ENCODE measurements at regions not wholly inside any gene's neighbourhood (a gene's known extent, or its start where the extent isn't known, plus 50 kb on each side); places are given as distances from the start of the nearest gene placed in this dataset.

DNA sequence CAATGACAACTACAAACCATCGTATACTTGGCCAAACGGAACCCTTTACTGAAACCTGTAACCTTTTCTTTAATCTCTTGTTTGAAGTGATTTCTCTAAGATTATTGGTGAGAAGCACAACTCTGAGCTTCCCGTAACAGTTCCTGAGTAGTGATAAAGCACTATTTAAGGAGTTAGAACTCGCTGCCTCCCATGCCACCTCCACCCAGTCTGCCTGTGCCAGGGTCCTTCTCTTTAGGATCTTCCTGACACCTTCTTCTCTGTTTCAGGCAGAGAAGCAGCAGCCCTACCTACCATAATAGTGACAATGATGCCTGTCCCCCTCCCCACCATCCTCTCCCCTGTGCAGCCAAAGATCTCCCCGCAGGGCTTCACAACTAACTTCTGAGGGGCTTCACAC lies 330.6 kb downstream of the ZSWIM6 start:
- TF ChIP-seq, protein P1, sequence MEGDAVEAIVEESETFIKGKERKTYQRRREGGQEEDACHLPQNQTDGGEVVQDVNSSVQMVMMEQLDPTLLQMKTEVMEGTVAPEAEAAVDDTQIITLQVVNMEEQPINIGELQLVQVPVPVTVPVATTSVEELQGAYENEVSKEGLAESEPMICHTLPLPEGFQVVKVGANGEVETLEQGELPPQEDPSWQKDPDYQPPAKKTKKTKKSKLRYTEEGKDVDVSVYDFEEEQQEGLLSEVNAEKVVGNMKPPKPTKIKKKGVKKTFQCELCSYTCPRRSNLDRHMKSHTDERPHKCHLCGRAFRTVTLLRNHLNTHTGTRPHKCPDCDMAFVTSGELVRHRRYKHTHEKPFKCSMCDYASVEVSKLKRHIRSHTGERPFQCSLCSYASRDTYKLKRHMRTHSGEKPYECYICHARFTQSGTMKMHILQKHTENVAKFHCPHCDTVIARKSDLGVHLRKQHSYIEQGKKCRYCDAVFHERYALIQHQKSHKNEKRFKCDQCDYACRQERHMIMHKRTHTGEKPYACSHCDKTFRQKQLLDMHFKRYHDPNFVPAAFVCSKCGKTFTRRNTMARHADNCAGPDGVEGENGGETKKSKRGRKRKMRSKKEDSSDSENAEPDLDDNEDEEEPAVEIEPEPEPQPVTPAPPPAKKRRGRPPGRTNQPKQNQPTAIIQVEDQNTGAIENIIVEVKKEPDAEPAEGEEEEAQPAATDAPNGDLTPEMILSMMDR (IDR thresholded peaks at IDR 0.05) = no peak
- no peak for TF ChIP-seq POLR2A (IDR thresholded peaks at IDR 0.05)

Measured in body of pancreas (tissue), 4 donors.